Body of pancreas (tissue), 4 donors: ENCODE measurements at regions not wholly inside any gene's neighbourhood (a gene's known extent, or its start where the extent isn't known, plus 50 kb on each side); places are given as distances from the start of the nearest gene placed in this dataset.
A peak's percentile ranks its signal among the peaks of the same experiment; 100 is the strongest.

Source experiments
- ATAC-seq: fragments of 150-250 bp; one replicate; pipeline ENCODE4 v1.9.1; 2016
- DNase-seq, 4 donors: peaks; one replicate each; pipeline ENCODE4 v3.0.0-alpha.2; 2019
- H3K27ac ChIP-seq, 4 donors: fragments of 200-600 bp; sonication (generic); 1 replicate in 3 of 4; 2 replicates in 1 of 4; pipeline versions ENCODE4 v1.5.1 to v1.6.1; 2016 to 2019; ENCODE audit warnings: mild to moderate bottlenecking in 1 of 4, mixed read lengths in 1 of 4, moderate library complexity in 1 of 4
- H3K27me3 ChIP-seq, 2 donors: fragments of 200-600 bp; sonication (generic); one replicate each; pipeline ENCODE4 v1.6.0; 2016; ENCODE audit warnings: mild to moderate bottlenecking in 1 of 2
- H3K36me3 ChIP-seq, 2 donors: fragments of 200-600 bp; sonication (generic); replicated peaks in 1 of 2; 2 replicates each; pipeline ENCODE4 v1.5.1; 2016; ENCODE audit warnings: low read depth in 2 of 2; ENCODE audit not compliant: insufficient read depth in 1 of 2
- H3K4me1 ChIP-seq: fragments of 200-600 bp; sonication (generic); one replicate; pipeline ENCODE4 v1.6.0; 2016
- H3K4me3 ChIP-seq, 2 donors: fragments of 200-600 bp; sonication (generic); 1 replicate in 1 of 2; 2 replicates in 1 of 2; pipeline ENCODE4 v1.5.1; 2016 to 2019
- H3K9me3 ChIP-seq, 3 donors: fragments of 200-600 bp; sonication (generic); 1 replicate in 2 of 3; 2 replicates in 1 of 3; pipeline ENCODE4 v1.5.1; 2016
- POLR2A ChIP-seq, 3 donors: fragments of 450-650 bp; IDR thresholded peaks; one replicate each; pipeline ENCODE4 v1.6.1; 2016; ENCODE audit warnings: antibody characterized with exemption in 3 of 3, mild to moderate bottlenecking in 2 of 3
- WGBS, 2 donors: methylation state at CpG; one replicate each; pipeline ENCODE4 v1.1.5; 2017; 5-methylcytosine and 5-hydroxymethylcytosine counted together
- intact Hi-C: fragments of 100-400 bp; cut with DNase I; formaldehyde crosslinking; loops from one replicate; pipeline ENCODE4 v1.15.1; 2023
- TF ChIP-seq, protein P1 (sequence below), 7 experiments: fragments of 450-650 bp in 4 of 7; fragments of 200-600 bp in 3 of 7; sonication (generic) in 3 of 7; IDR thresholded peaks; one replicate each; pipeline ENCODE4 v1.5.1; 2016 to 2019; ENCODE audit warnings: antibody characterized with exemption in 7 of 7

DNA sequence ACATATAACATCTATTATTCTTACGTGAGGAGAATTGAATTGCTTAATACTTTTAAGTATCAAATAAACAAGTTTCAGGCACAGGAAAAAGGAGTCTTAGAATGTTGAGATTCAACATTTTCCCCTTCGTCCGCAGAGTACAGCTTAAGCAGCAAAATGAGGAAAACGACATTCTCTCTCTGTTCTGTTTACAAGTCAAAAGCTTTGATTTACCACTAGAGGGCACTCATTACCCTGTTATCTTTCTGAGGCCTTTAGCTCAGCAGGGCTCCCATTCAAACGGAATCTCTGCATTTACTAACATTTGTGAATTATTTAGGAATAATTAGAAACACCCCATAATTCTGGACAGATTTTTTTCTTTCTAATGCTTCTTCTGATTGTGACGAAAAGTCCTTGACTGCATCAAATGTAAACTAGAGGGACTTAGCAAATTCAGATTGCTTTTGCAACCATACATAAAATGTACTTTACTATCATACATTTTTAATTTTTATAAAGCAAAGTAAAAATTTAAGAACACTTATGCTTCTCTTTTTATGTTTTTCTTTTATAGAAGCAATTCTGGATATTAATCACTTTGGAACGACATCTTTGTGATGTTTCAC is 75.0 kb downstream of the JRKL start:
- TF ChIP-seq POLR2A (IDR thresholded peaks at IDR 0.05), result no peak
- TF ChIP-seq, protein P1, sequence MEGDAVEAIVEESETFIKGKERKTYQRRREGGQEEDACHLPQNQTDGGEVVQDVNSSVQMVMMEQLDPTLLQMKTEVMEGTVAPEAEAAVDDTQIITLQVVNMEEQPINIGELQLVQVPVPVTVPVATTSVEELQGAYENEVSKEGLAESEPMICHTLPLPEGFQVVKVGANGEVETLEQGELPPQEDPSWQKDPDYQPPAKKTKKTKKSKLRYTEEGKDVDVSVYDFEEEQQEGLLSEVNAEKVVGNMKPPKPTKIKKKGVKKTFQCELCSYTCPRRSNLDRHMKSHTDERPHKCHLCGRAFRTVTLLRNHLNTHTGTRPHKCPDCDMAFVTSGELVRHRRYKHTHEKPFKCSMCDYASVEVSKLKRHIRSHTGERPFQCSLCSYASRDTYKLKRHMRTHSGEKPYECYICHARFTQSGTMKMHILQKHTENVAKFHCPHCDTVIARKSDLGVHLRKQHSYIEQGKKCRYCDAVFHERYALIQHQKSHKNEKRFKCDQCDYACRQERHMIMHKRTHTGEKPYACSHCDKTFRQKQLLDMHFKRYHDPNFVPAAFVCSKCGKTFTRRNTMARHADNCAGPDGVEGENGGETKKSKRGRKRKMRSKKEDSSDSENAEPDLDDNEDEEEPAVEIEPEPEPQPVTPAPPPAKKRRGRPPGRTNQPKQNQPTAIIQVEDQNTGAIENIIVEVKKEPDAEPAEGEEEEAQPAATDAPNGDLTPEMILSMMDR (IDR thresholded peaks at IDR 0.05), result peak; percentile 38 to 73 (median 62)
- no peaks in the 10 kb centered on the region for H3K36me3 ChIP-seq
- DNase-seq (no peak), ATAC-seq (peak; percentile 88)
- H3K9me3 ChIP-seq, result no peaks in the 10 kb centered on the region
- H3K4me3 ChIP-seq, result no peak overlapping the region
- 10 to 11% methylated on average over 7 of the region's 7 CpGs for WGBS, 2 donors
- no peaks in the 10 kb centered on the region for H3K27me3 ChIP-seq
- intact Hi-C loops, result no loop called here
- H3K27ac ChIP-seq, result no peak overlapping the region
- H3K4me1 ChIP-seq, result peaks cover 10% of the 10 kb centered on the region

DNA sequence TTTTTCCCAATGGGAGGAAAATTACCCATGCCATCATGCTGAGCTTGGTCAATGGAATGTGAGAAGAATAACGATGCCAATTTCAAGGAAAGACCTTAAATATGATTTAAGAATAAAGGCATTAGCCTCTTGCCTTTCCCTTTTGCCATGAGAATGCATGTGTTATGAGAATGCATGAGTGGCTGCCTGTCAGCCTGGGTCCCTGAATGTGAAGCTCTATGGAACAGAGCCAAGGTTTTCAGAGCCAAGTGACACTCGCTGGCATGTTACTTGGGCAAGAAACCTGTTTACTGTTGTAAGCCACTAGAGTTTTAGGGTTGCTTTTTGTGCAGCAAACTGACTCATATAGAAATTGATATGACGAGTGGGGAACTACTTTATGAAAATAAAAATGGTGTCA is 75.7 kb downstream of the JRKL start:
- no peak for DNase-seq
- intact Hi-C loops, result no loop called here
- no peak for TF ChIP-seq POLR2A (IDR thresholded peaks at IDR 0.05)
- TF ChIP-seq, protein P1 (IDR thresholded peaks at IDR 0.05), result no peak
- no peak overlapping the region for H3K4me3 ChIP-seq
- no peaks in the 10 kb centered on the region for H3K27me3 ChIP-seq
- no peak overlapping the region for H3K27ac ChIP-seq
- no peaks in the 10 kb centered on the region for H3K36me3 ChIP-seq
- no peak for ATAC-seq
- no peaks in the 10 kb centered on the region for H3K9me3 ChIP-seq
- WGBS, 2 donors, result 29 to 38% methylated on average over 3 of the region's 3 CpGs
- peaks cover 10% of the 10 kb centered on the region for H3K4me1 ChIP-seq

DNA sequence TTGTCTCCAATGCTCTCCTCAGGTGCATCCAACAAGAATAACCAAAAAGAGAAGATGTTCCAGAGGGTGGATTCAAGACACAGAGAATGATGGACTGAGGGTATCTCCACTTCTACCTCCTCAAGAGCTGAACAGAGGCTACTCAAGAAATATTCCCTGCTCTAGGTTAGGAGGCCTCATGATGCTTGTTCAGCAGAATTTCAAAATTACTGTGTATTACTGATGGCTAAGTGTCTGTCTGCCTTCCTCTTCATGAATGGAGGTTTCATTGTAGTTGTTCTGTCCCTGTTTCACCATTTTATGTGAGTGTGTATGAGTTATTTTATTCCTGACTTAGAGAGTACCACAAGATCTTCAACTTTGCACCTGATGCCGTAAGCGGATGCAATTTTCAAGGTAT is 76.8 kb downstream of the JRKL start:
- ATAC-seq (no peak), DNase-seq (no peak)
- no peak overlapping the region for H3K4me3 ChIP-seq
- H3K27ac ChIP-seq, result no peak overlapping the region
- H3K4me1 ChIP-seq, result peaks cover 10% of the 10 kb centered on the region
- no peaks in the 10 kb centered on the region for H3K9me3 ChIP-seq
- 98 to 100% methylated on average over 2 of the region's 2 CpGs for WGBS, 2 donors
- H3K27me3 ChIP-seq, result no peaks in the 10 kb centered on the region
- H3K36me3 ChIP-seq, result no peaks in the 10 kb centered on the region
- TF ChIP-seq, protein P1 (IDR thresholded peaks at IDR 0.05), result no peak
- TF ChIP-seq POLR2A (IDR thresholded peaks at IDR 0.05), result no peak
- intact Hi-C loops, result no loop called here

DNA sequence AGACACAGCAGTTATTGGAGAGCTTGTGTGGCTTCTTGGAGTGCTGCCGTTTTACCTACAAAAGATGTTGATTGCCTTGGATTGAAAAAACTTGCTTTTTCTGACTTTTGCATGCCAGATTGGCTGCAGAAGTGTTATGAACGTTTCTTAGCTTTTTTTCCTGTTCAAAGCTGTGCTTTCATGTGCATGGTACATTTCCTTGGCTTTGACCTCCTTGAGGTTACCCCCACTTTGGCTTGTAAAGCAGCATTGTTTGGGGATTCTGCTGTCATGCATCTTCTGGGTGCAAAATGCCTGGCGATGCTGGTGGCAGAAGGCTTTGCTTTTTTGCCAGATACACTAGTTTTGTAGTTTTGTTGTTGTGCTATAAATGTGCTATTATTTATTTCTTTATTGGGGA is 80.0 kb downstream of the JRKL start:
- DNase-seq (no peak), ATAC-seq (no peak)
- Histone ChIP-seq H3K4me1 (peaks cover 3% of the 10 kb centered on the region), H3K9me3 (peaks cover 0 to 6% (median 0%) of the 10 kb centered on the region in 3 donors), H3K4me3 (no peak overlapping the region), H3K27ac (no peak overlapping the region), H3K36me3 (no peaks in the 10 kb centered on the region), H3K27me3 (no peaks in the 10 kb centered on the region)
- 43 to 52% methylated on average over 3 of the region's 3 CpGs for WGBS, 2 donors
- intact Hi-C loops, result no loop called here
- TF ChIP-seq, protein P1 (IDR thresholded peaks at IDR 0.05), result no peak
- no peak for TF ChIP-seq POLR2A (IDR thresholded peaks at IDR 0.05)

DNA sequence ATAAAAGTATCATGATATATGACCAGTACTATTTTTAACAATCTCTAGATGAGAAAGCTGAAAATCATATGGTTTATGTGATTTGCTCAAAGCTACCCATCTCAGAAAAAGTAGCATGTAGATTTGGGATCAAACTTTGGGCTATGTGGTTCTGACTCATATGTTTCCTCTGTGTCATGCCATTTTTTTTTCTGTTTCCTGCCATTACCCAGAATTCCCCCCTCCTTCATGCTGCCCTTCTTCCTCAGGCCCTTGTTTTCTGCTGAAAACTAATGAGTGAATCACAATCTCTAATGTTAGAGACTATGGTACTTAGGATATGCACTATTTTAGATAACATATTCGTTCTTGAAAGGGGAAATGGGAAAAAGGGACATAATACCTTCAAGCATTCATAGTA is 80.7 kb downstream of the JRKL start:
- Histone ChIP-seq H3K27me3 (no peaks in the 10 kb centered on the region), H3K9me3 (peaks cover 0 to 7% (median 0%) of the 10 kb centered on the region in 3 donors), H3K4me3 (no peak overlapping the region), H3K4me1 (peaks cover 1% of the 10 kb centered on the region), H3K27ac (no peak overlapping the region), H3K36me3 (no peaks in the 10 kb centered on the region)
- ATAC-seq (no peak), DNase-seq (no peak)
- TF ChIP-seq, protein P1 (IDR thresholded peaks at IDR 0.05), result no peak
- no peak for TF ChIP-seq POLR2A (IDR thresholded peaks at IDR 0.05)
- intact Hi-C loops, result no loop called here
- WGBS, 2 donors, result 52 to 53% methylated on average over 1 of the region's 1 CpG
